HG02610 (cell line): ENCODE measurements at regions not wholly inside any gene's neighbourhood (a gene's known extent, or its start where the extent isn't known, plus 50 kb on each side); places are given as distances from the start of the nearest gene placed in this dataset.

Source experiments
- ATAC-seq: cut with Tn5 transposase; IDR thresholded peaks from one replicate; pipeline ENCODE4 v1.9.1; 2021; ENCODE audit warnings: mild to moderate bottlenecking, moderate library complexity; ENCODE audit not compliant: unreplicated experiment

DNA sequence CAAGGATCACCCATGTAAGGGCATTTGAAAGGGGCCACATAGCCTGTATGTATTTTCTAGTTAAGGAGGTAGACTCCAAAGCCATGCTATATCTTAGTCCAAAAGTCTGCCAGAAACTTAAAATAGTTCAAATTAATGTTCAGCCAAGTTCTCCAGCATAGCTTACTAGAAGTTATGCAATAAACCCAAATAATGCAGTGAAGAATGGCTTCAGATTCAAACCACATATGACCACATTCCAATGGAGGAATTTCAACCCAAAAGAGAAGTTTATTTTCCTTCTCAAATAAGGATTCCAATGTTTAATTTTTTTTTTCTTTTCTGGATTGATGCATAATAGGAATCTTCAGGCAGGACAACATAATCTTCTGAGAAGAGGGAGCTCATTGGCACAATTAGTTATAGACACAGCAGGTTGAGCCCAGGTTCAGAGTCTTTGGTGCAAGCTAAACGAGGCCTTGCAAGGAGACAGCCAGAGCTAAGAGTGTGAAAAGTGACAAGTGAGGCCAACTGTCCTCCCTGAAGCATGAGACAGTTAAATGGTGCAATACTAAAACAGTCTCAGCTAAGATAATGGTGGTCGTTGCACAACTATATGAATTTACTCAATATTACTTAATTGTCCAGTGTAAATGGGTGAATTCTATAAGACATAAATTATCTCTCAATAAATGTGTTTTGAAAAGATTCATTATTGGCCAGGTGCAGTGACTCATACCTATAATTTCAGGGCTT, 598.8 kb upstream of the CDH4 start:
- no peak for ATAC-seq

DNA sequence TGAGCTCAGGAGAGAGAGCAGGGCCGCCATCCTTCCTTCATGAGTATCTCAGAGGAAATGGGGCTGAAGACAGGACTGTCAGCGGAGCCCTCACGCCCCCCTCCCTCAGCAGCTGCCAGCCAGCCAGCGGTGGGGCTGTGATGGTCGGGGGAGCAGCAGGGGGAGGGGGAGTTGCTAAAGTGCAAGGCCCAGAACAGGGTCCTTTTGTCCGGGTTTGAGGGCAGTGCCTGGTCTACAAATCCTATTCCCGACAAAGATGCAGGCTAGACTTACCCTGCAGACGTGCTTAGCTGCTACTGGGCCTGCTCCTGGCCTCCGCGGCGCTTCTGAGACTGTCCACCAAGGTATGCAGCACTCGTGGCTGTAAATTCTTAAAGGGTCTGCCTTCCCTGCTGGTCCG, 593.4 kb upstream of the CDH4 start:
- no peak for ATAC-seq

DNA sequence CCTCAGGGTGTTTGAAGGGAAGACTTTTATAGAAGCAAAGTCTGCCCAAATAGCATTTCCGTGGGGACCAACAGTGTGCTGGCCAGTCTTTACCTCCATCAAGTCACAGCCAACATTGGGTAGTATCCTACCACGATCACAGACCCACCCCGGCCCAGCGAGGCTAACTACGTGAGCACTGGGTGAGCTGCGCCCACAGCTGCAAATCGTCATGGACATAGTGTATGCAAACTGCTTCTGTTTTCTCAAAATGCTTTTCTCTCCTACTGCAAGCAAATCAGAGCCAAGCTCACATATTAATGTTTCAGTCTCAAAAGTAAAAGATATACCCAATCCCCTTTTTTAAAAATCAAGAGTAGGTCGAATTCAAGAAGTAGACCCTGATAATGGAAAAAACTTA, 592.8 kb upstream of the CDH4 start:
- no peak for ATAC-seq

DNA sequence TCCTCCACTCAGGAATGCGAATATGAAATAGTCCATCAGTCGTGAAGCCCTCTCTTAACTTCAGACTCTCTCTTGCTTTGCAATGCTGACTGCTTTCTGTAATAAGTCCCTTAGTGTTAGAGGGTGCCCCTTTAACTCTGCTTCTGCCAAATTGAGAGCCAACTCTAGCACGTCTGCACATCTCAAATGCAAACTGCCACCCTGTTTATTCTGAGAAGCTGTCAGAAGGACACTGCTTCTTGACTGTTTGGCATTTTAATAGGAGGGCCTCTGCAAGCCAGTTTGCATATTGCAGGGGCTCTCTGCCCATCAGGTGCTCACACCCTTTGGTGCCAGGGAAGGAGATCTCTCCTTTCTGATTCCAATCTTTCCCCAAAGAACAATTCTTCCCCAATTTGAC, 589.8 kb upstream of the CDH4 start:
- ATAC-seq = no peak

DNA sequence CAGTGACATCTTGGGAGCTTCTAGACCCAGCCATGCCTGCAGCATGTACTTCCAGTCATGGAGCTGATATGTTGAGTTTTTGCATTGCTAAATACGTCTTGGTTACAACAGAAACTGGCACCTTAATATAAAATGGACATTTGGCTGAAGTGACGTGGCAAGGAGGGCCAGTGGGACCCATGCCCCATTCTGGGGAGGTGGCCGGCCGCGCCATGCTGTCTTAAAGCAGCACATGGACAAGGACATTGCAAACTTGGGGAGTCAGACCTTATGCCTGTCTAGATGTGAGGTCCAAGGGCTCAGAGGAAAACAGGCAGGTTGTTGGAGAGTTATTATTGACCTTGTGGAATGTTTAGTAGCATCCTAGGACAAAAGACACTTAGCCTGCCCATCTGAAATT, 588.0 kb upstream of the CDH4 start:
- no peak for ATAC-seq

DNA sequence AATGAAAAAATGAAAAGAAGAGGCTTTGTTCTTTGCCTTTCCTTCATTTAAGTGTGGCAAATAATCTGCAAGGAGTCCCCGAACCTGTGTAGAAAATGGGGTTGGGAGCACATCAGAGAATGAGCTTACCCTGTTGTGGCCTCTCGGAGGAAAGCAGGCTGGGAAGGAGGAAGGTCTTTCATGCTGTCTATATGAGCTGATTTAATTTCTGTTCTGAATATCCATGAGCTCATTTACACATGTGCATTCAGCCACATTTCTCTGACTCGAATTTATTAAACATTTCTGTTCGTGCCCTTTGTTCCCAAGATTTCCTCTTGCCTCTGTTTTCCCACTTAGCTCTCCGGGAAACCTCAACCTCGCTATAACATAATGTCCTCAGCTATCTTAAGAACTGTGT, 584.4 kb upstream of the CDH4 start:
- ATAC-seq = no peak

DNA sequence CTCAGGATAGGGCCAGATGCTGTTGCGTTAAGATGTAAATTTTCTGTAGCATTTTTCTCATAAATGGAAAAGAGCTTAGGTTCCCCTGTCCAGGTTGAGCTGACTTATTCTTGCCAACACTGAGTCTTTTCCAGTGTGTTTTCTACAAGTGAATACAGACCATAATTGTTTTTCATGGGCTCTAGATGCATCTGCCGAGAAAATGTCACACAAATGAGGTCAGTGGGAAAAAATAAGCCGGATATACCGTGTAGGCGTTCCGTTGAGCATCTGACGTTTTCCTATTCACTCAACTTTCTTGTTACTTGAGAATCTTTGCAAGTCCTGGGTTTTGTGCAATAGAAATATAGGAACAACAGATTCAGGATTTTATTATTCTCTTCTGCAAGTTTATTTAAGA, 582.9 kb upstream of the CDH4 start:
- no peak for ATAC-seq

DNA sequence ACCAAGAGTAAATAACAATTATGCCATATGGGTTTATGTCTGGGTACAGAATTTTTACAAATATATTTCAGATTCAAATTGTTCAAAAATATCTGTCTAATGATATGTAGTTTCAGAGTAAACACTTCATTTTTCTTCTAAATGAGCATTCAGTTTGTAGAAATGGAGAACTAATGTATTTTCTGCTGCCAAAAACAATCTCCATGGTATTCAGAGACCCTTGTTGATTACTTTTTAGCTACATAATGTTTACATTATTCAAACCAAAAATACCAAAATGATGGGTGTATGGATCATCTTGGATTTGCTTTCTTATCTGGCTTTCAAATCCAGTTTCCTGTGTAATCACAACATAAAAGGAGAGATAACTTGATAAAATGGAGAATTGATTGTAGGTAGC, 576.0 kb upstream of the CDH4 start:
- no peak for ATAC-seq

DNA sequence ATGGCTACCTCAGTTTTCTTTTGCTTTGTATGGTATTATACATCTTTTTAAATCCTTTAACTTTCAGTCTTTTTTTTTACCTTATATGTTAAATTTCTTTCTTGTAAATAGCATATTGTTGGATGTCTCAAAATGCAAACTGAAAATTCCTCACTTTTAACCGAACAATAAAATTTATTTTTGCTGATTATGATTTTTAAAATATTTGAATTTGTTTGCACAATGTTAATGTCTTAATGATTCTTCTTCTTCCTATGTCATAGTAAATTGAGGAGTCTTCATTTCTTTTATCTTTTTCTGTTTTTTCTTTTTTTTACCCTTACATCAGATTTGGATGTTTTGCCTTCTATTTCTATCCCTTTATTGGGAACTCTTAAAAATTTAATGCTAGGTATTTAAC, 574.2 kb upstream of the CDH4 start:
- no peak for ATAC-seq

DNA sequence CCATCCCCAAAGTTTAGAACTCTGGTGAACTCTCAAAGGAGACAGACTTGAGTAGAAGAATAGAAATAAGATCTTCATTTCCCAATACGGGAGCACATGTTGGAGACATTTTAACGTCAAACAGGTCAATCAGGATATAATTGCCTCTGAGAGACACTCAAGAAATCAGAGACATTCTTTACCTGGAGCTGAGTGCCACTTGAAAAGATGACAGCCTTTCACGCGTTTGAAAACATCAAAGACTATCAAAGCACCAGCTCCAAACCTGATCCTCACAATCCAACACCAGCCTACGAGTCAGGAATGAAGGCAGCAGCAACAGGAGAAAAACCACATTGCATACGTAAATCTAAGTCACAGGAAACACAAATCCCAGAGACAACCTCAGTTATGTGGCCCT, 571.5 kb upstream of the CDH4 start:
- ATAC-seq = no peak

DNA sequence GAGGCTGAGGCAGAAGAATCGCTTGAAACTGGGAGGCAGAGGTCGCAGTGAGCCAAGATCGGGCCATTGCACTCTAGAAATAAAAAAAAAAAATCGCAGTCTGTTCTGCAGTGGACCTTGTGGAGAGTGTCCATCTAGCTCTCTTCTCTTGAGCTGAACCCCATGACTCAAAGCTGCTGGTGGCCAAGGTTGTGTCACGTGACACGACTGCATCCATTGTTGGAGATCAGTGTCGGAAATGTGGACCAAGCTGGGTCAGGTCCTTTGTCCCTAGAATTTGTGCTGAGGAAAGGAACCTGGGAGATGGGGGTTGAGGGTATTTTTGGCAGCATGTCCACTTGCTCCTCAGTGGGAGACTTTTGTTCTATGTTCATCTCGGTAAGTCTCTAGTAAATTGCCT, 564.8 kb upstream of the CDH4 start:
- no peak for ATAC-seq

DNA sequence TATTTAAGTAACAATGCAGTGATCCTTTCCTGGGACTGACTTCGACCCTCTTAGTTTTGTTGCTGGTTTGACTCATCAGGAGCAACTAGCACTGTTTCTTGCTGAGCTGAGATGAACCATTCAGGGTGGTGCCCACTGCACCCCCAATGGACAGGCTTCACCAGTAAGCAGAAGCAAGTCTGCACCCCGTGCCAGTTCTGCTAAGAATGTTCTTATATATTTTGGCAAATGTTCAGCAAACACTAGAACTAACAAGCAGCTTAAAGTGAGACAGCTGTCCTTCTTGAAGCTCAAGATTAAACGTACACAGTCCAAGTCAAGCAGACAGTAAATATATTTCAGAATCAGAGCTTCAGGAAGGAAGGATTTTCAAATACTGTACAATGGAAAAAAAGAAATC, 561.3 kb upstream of the CDH4 start:
- ATAC-seq = no peak

DNA sequence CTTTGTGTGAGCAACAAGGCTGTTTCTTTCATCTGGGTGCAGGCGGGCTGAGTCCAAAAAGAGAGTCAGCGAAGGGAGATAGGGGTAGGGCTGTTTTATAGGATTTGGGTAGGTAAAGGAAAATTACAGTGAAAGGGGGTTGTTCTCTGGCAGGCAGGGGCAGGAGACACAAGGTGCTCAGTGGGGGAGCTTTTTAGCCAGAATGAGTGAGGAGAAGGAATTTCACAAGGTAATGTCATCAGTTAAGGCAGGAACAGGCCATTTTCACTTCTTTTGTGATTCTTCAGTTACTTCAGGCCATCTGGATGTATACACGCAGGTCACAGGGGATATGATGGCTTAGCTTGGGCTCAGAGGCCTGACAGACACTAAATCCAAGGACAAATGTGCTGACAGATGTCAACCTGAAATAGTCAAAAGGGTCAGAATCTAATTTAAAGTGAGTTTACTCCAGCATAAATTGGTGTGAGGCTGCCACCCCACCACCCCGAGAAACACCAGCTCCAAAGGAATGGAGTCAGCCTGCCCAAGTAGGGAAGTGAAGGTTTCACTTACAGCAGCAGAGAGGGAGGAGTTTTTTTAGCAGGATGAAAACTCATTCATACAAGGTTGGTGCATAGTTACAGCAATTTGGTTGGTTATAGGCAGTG, 560.0 kb upstream of the CDH4 start:
- ATAC-seq = no peak

DNA sequence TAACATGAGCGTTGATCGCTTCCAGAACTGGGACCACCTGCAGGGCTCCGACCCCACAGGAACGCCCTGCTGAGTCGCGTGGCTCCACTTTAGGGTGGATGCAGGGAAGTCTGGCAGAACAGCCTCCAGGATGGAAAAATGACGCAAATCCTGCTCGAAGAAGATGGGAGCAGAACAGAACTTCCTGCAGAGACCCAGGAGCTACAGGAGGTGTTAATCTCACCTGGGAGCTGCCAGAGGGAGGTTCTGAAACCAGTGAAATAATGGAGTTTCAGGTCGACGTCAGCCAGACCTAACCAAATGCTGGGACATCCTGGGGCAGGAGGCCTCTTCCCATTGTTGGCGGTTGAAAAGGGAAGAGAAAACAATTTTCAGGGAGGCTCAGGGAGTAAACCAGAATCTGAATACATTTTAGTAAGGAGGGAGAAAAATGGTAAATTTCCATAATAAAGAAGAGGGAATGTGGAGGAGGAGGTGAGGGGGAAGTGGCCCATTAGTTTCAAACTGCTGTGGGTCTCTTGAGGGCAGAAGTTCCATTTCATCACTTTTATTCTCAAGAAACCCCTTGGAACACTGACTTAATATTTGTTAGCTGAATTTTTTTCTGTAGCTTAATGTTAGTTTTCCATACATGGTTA, 558.4 kb upstream of the CDH4 start:
- ATAC-seq = no peak

DNA sequence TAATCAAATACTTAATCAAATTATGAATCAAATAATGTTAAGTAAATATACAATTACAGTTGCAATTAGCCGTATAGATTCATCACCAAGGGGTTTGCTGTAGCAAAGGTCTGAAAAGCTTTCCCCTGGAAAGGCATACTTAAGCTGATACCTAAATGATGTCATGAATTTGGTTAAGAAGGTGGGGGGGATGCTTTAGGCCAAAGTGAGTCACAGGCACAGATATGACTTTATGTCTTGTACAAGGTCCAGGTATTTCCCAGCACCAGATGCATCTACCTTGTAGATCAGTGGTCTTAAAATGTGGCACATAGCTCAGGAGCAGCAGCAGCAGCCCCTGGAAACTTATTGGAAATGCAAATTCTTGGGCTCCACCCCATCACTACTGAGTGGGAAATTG, 557.3 kb upstream of the CDH4 start:
- no peak for ATAC-seq

DNA sequence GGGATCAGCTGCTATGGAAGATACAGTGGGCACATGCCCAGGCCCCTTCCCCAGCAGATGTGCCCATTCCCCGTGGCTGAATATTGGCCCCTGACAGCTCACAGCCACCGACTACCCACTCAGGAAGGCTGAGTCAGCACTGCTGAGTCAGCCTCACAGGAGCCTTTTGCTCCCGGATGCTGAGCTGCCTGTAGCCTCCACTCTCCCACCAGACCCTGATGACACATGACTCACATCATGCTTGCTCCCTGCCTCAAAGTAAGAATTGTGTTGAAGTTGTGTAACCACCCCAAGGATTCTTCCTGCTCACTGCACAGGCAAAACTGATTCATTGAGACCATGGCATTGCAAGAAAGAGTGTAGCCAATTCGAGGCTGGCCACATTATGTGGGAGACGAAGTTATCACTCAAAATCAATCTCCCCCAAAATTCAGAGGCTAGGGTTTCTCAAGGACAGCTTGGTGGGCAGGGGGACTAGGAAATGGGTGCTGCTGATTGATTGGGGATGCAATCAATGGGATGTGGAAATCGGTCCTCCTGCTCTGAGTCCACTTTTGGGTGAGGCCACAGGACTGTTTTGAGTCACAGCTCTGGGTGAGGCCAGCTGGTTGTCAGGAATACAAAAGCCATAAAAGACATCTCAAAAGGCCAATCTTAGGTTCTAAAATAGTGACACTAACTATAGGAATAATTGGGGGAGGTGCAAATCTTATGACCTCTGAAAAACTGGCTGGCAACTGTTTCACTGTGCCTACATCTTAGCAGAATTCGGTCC, 556.6 kb upstream of the CDH4 start:
- ATAC-seq = no peak

DNA sequence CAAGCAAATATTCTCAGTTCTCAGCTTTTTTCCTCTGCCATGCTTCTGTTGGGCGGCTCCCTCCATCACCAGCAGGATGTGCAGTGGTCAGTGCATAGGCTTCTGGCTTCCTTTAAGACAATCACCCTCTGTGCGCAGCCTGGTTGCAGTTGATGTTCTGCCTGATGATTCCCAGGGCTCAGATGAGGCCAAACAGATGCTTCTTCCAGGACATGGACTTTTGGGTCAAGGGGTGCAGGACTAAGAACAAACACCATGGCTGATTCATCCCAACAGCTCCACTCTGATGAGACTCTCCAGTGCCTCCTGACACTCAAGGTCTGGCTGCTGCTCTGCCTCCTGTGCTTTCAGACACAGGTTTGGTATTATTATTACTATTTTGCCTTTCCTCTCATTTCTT, 554.8 kb upstream of the CDH4 start:
- ATAC-seq = no peak

DNA sequence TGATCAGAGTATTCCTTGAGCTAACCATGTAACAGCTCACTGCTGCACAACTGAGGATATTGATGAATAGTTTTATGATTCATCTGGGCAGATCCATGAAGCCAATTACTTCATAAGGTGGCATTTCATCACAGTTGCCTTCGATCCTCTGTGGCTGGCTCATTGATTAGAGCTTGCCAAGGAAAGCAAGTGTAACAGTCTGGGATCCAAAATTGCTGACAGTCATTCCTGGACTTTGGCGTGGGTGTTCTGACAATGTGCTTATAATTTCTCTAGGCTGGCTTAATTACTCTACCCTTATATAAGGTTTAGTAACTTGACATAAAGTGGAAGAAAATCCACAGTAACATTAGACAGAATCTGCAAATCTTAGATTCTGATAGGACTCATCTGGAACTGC, 551.3 kb upstream of the CDH4 start:
- no peak for ATAC-seq

DNA sequence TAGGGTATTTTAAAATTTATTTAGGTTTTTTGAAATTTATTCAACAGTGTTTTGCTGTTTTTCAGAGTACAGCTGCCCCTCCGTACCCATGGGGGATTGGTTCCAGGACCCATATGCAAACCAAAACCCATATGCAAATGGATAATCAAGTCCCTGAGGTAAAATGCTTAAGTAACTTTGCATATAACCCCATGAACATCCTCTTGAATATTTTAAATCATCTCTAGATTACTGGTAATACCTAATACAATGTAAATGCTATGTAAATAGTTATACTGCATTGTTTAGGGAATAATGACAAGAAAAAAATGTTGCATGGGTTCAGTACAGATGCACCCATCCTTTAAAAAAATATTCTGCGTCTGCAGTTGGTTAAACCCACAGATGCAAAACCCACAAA, 547.9 kb upstream of the CDH4 start:
- no peak for ATAC-seq

DNA sequence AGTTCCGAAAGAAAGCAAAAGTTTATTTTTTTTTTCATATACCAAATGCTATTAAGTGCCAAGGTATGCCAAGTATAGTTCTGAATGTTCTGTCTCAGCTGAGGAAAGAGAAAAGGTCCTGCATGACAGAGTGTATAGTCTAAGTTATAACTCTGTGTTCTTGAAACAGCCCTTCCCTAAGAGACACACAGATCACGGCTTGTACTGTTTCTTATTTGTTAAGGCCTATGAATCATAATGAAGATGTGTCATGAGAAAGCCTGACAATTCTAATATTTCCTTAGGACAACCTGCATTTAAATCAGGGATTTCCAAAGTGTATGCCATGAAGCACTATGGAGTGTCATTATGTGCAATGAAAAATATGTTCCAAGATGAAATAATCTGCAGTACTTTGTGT, 538.7 kb upstream of the CDH4 start:
- ATAC-seq = no peak

DNA sequence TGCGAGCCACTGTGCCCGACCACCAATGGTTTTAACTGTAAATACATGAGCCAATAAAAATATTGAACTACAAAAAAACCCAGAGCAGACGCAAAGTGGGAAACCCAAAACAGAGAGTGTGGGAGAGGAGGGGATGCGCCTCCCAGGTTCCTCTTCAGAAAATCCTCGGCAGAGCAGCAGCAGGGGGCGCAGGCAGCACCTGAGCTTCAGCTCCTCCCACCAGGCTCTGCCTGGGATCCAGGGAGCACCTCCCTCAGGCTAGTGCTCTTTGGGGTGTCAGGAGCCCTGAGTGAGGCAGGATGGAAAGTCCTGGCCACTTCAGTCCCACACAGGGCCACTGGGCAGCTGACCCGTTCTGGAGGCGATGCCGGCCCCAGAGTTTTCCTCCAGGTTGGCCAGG, 536.9 kb upstream of the CDH4 start:
- ATAC-seq = no peak
